Mesenchymal stem cell (in vitro differentiated cells and primary cell): ENCODE measurements at regions not wholly inside any gene's neighbourhood (a gene's known extent, or its start where the extent isn't known, plus 50 kb on each side); places are given as distances from the start of the nearest gene placed in this dataset.
A peak's percentile ranks its signal among the peaks of the same experiment; 100 is the strongest.

Experiments
- DNase-seq: peaks from one replicate; pipeline ENCODE4 v3.0.0-alpha.2; 2013
- H2AFZ ChIP-seq: one replicate; pipeline ENCODE4 v1.6.1; 2013; ENCODE audit warnings: low read depth, mild to moderate bottlenecking, control low read depth, inconsistent platforms, low read length, moderate library complexity
- H2AK5ac ChIP-seq: 2 replicates; pipeline ENCODE4 v1.6.1; 2013; ENCODE audit warnings: low read length, moderate library complexity, mild to moderate bottlenecking, inconsistent platforms; ENCODE audit not compliant: severe bottlenecking
- H2BK120ac ChIP-seq: one replicate; pipeline ENCODE4 v1.6.1; 2013; ENCODE audit warnings: low read depth, mild to moderate bottlenecking, inconsistent platforms, low read length, moderate library complexity
- H2BK12ac ChIP-seq, 2 experiments: one replicate each; pipeline ENCODE4 v1.6.1; 2013; ENCODE audit warnings: inconsistent platforms in 2 of 2, low read length in 2 of 2, mild to moderate bottlenecking in 2 of 2, moderate library complexity in 2 of 2, control low read depth in 1 of 2
- H2BK15ac ChIP-seq: one replicate; pipeline ENCODE4 v1.6.1; 2013; ENCODE audit warnings: mild to moderate bottlenecking, low read depth, inconsistent platforms; ENCODE audit not compliant: poor library complexity, severe bottlenecking
- H2BK5ac ChIP-seq: 2 replicates; pipeline ENCODE4 v1.6.1; 2013; ENCODE audit warnings: low read depth, mild to moderate bottlenecking, low read length, control low read depth, inconsistent platforms; ENCODE audit not compliant: poor library complexity, severe bottlenecking
- H3K14ac ChIP-seq, 2 experiments: one replicate each; pipeline ENCODE4 v1.6.1; 2013; ENCODE audit warnings: inconsistent platforms in 2 of 2, low read length in 2 of 2, control low read depth in 1 of 2, mild to moderate bottlenecking in 1 of 2, moderate library complexity in 1 of 2
- H3K18ac ChIP-seq, 2 experiments: one replicate each; pipeline ENCODE4 v1.6.1; 2013; ENCODE audit warnings: inconsistent platforms in 2 of 2, low read length in 2 of 2, control low read depth in 1 of 2, low read depth in 1 of 2, mild to moderate bottlenecking in 1 of 2
- H3K23ac ChIP-seq, 2 experiments: one replicate each; pipeline ENCODE4 v1.6.1; 2013; ENCODE audit warnings: inconsistent platforms in 2 of 2, low read length in 2 of 2, mild to moderate bottlenecking in 2 of 2, moderate library complexity in 2 of 2, control low read depth in 1 of 2
- H3K27ac ChIP-seq: 2 replicates; pipeline ENCODE4 v1.5.1; 2013; ENCODE audit warnings: mild to moderate bottlenecking, moderate library complexity, low read length, control low read depth, inconsistent platforms; ENCODE audit not compliant: poor library complexity, severe bottlenecking
- H3K27me3 ChIP-seq, 2 experiments: 2 replicates each; pipeline versions ENCODE4 v1.6.1 to v1.7.0; 2013; ENCODE audit warnings: low read length in 2 of 2, mild to moderate bottlenecking in 2 of 2, moderate library complexity in 2 of 2, control low read depth in 1 of 2, inconsistent platforms in 1 of 2; ENCODE audit not compliant: control insufficient read depth in 1 of 2, insufficient read depth in 1 of 2
- H3K36me3 ChIP-seq, 2 experiments: 2 replicates each; pipeline versions ENCODE4 v1.6.1 to v1.7.0; 2013; ENCODE audit warnings: low read length in 2 of 2, control low read depth in 1 of 2, inconsistent platforms in 1 of 2, low read depth in 1 of 2, mild to moderate bottlenecking in 1 of 2; ENCODE audit not compliant: insufficient read depth in 2 of 2, control insufficient read depth in 1 of 2
- H3K4ac ChIP-seq, 2 experiments: one replicate each; pipeline ENCODE4 v1.6.1; 2013; ENCODE audit warnings: inconsistent platforms in 2 of 2, low read length in 2 of 2, mild to moderate bottlenecking in 2 of 2, moderate library complexity in 2 of 2, control low read depth in 1 of 2, low read depth in 1 of 2
- H3K4me1 ChIP-seq: 2 replicates; pipeline ENCODE4 v1.6.1; 2013; ENCODE audit warnings: low read depth, low read length, control low read depth; ENCODE audit not compliant: control insufficient read depth, insufficient read depth
- H3K4me2 ChIP-seq: 2 replicates; pipeline ENCODE4 v1.6.1; 2013; ENCODE audit warnings: low read length, mild to moderate bottlenecking, inconsistent platforms; ENCODE audit not compliant: poor library complexity, severe bottlenecking
- H3K4me3 ChIP-seq, 2 experiments: 2 replicates each; pipeline versions ENCODE4 v1.5.1 to v1.7.0; 2013; ENCODE audit warnings: low read length in 2 of 2, mild to moderate bottlenecking in 2 of 2, control low read depth in 1 of 2, low read depth in 1 of 2; ENCODE audit not compliant: insufficient read depth in 1 of 2
- H3K79me1 ChIP-seq: replicated peaks from 2 replicates; pipeline ENCODE4 v1.6.1; 2013; ENCODE audit warnings: mild to moderate bottlenecking, control low read depth, low read length, inconsistent platforms; ENCODE audit not compliant: poor library complexity, severe bottlenecking
- H3K9ac ChIP-seq: 2 replicates; pipeline ENCODE4 v1.7.0; 2013; ENCODE audit warnings: mild to moderate bottlenecking, low read length, moderate library complexity
- H3K9me3 ChIP-seq: 2 replicates; pipeline ENCODE4 v1.7.0; 2013; ENCODE audit warnings: mild to moderate bottlenecking, low read length; ENCODE audit not compliant: control insufficient read depth
- H4K8ac ChIP-seq: one replicate; pipeline ENCODE4 v1.6.1; 2013; ENCODE audit warnings: inconsistent platforms, mild to moderate bottlenecking, low read length, moderate library complexity
- H4K91ac ChIP-seq: one replicate; pipeline ENCODE4 v1.6.1; 2013; ENCODE audit warnings: mild to moderate bottlenecking, low read length, inconsistent platforms
- WGBS: methylation state at CpG from one replicate; pipeline ENCODE4 v1.1.7; 2013; ENCODE audit warnings: mixed read lengths; 5-methylcytosine and 5-hydroxymethylcytosine counted together

DNA sequence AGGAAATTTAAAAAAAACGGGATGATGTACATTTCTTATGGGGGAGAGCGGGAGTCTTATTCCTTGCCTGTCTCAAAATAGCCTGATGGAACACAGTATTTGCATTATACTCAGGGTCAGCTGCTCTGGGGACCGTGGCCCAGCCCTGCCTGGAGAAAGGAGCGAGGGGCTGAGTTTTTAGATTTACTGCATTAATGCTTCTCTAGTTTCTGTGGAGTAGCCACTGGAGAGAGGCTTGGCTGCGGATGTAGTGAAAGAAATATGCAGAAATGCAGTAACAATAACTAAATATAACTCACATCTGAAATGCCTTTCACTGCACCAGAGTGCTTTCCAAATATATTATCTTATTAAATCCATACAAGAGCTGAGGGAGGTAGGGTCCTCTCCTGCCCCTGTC is 87.6 kb upstream of the MAP1LC3B2 start:
- Histone ChIP-seq H3K4ac (no peak overlapping the region), H3K79me1 (no peaks in the 10 kb centered on the region), H3K4me2 (no peak overlapping the region), H2BK15ac (no peak overlapping the region), H2BK120ac (no peak overlapping the region), H3K27me3 (no peaks in the 10 kb centered on the region), H3K23ac (no peak overlapping the region), H3K14ac (no peak overlapping the region), H2AK5ac (no peak overlapping the region), H2BK5ac (no peak overlapping the region), H4K8ac (no peak overlapping the region), H3K36me3 (no peaks in the 10 kb centered on the region), H3K9me3 (peaks cover 6% of the 10 kb centered on the region), H3K9ac (no peak overlapping the region), H4K91ac (no peak overlapping the region), H3K18ac (no peak overlapping the region), H3K4me3 (no peak overlapping the region), H3K4me1 (peaks cover 3% of the 10 kb centered on the region), H3K27ac (no peak overlapping the region), H2BK12ac (no peak overlapping the region), H2AFZ (no peak overlapping the region)
- 83% methylated on average over 4 of the region's 5 CpGs for WGBS
- DNase-seq = no peak

DNA sequence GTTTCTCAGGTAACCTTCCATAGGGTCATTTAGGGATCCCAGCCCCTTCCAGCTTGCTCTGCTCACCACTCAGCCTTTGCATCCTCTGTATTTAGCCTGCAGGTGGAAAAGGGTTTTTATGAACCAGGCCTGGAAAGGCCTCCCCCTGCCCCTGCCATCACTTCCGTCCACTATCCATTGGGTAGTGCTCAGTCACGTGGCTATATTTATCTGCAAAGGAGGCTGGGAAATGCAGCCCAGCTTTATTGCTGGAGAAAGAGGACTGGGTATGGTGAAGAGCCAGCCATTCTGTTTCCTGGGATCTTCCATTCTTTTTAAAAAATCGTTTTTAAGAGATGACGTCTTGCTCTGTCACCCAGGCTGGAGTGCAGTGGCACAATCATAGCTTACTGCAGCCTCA is 87.0 kb upstream of the MAP1LC3B2 start:
- Histone ChIP-seq H3K79me1 (no peaks in the 10 kb centered on the region), H3K14ac (no peak overlapping the region), H2BK15ac (no peak overlapping the region), H3K27ac (no peak overlapping the region), H3K36me3 (no peaks in the 10 kb centered on the region), H4K91ac (no peak overlapping the region), H3K23ac (no peak overlapping the region), H3K18ac (peak overlapping the region in 1 of 2 experiments; percentile 29), H4K8ac (no peak overlapping the region), H3K9me3 (peaks cover 8% of the 10 kb centered on the region), H3K9ac (no peak overlapping the region), H3K4me2 (no peak overlapping the region), H3K4me1 (no peaks in the 10 kb centered on the region), H3K4ac (no peak overlapping the region), H3K4me3 (no peak overlapping the region), H2BK5ac (no peak overlapping the region), H2AFZ (no peak overlapping the region), H2BK12ac (no peak overlapping the region), H2BK120ac (no peak overlapping the region), H3K27me3 (no peaks in the 10 kb centered on the region), H2AK5ac (no peak overlapping the region)
- WGBS = 75% methylated on average over 4 of the region's 4 CpGs
- no peak for DNase-seq

DNA sequence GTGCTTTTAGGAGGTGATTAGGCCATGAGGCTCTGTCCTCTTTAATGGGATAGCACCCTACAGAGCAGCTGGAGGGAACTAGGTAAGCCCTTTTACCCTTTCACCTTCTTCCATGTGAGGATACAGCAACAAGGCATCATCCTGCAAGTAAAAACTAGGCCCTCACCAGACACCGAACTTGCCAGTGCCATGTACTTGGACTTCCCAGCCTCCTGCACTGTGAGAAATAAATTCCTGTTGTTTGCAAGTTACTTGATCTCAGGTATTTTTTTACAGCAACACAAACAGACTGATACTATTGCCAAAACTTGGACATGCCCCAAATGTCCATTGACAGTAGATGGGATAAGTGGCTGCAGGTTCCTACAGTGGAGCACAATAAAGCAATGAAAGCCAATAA is 85.8 kb upstream of the MAP1LC3B2 start:
- H3K27ac ChIP-seq = no peak overlapping the region
- no peak overlapping the region for H2BK12ac ChIP-seq
- no peak overlapping the region for H2BK15ac ChIP-seq
- H3K4me2 ChIP-seq = no peak overlapping the region
- H3K4me1 ChIP-seq = no peaks in the 10 kb centered on the region
- no peak for DNase-seq
- no peak overlapping the region for H3K9ac ChIP-seq
- no peak overlapping the region for H3K4ac ChIP-seq
- no peak overlapping the region for H2AK5ac ChIP-seq
- H3K27me3 ChIP-seq = no peaks in the 10 kb centered on the region
- H3K14ac ChIP-seq = no peak overlapping the region
- no peak overlapping the region for H3K23ac ChIP-seq
- no peak overlapping the region for H3K4me3 ChIP-seq
- peaks cover 8% of the 10 kb centered on the region for H3K9me3 ChIP-seq
- no peak overlapping the region for H2BK5ac ChIP-seq
- H3K79me1 ChIP-seq = no peaks in the 10 kb centered on the region
- no peaks in the 10 kb centered on the region for H3K36me3 ChIP-seq
- H4K8ac ChIP-seq = no peak overlapping the region
- no peak overlapping the region for H2AFZ ChIP-seq
- H3K18ac ChIP-seq = no peak overlapping the region
- no peak overlapping the region for H2BK120ac ChIP-seq
- H4K91ac ChIP-seq = no peak overlapping the region
- 100% methylated on average over 1 of the region's 1 CpG for WGBS

DNA sequence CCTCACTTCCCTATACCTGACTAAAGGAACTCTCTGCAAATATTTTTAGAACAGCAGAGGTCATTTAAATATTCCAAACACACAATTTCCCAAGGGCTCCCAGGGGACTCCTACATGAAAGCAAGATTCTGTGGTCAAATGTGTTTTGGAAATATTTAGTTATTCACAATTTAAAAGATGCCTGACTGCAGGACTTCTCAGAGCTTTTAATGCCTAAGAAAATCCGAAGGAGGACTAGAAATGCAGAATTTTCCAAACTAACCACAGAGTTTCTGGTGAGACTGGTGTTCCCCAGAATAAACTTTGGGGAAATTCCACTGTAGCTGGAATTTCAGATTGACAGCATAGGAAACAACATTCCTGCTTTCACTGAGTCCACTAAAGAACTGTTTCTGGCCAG is 84.8 kb upstream of the MAP1LC3B2 start:
- H3K36me3 ChIP-seq = no peaks in the 10 kb centered on the region
- H3K4ac ChIP-seq = no peak overlapping the region
- no peak overlapping the region for H3K9ac ChIP-seq
- no peak overlapping the region for H2BK12ac ChIP-seq
- H3K27me3 ChIP-seq = no peaks in the 10 kb centered on the region
- no peak overlapping the region for H3K14ac ChIP-seq
- no peak overlapping the region for H3K27ac ChIP-seq
- no peak overlapping the region for H3K23ac ChIP-seq
- no peak overlapping the region for H2AK5ac ChIP-seq
- H2AFZ ChIP-seq = no peak overlapping the region
- no peak overlapping the region for H4K8ac ChIP-seq
- H4K91ac ChIP-seq = no peak overlapping the region
- H3K18ac ChIP-seq = no peak overlapping the region
- peak; percentile 17 for DNase-seq
- no peaks in the 10 kb centered on the region for H3K79me1 ChIP-seq
- H2BK15ac ChIP-seq = no peak overlapping the region
- no peaks in the 10 kb centered on the region for H3K4me1 ChIP-seq
- no peak overlapping the region for H3K4me2 ChIP-seq
- no peak overlapping the region for H3K4me3 ChIP-seq
- H3K9me3 ChIP-seq = peaks cover 8% of the 10 kb centered on the region
- no peak overlapping the region for H2BK120ac ChIP-seq
- H2BK5ac ChIP-seq = no peak overlapping the region
- WGBS = 67% methylated on average over 1 of the region's 1 CpG
